Endothelial cell of umbilical vein (primary cell): ENCODE measurements at regions not wholly inside any gene's neighbourhood (a gene's known extent, or its start where the extent isn't known, plus 50 kb on each side); places are given as distances from the start of the nearest gene placed in this dataset.

ENCODE experiments used
- BruUV-seq: library from RNA; stranded (reverse); fragments of 400-500 nt; replicated peaks from 2 replicates; lab custom pipeline; 2021; lab: Mats Ljungman, UMichigan
- CTCF ChIA-PET: fragments of 300-600, 350-600 bp; sonication (Branson Sonifier 250); formaldehyde crosslinking; loops from one replicate; lab custom pipeline; 2021; ENCODE audit warnings: antibody characterized with exemption, inconsistent platforms; lab: Charles Lee
- POLR2A ChIA-PET: fragments of 300-600, 350-600 bp; sonication (Branson Sonifier 250); formaldehyde crosslinking; loops from one replicate; lab custom pipeline; 2021; ENCODE audit warnings: antibody characterized with exemption, inconsistent platforms; lab: Charles Lee
- DNase-seq: peaks from one replicate; pipeline ENCODE4 v3.0.0-alpha.2; 2011; ENCODE audit warnings: low read depth, low spot score
- FAIRE-seq: peaks from 2 replicates; lab custom pipeline; 2011; peaks lifted over from hg19 to GRCh38; lab: Jason Lieb, UNC
- H2AFZ ChIP-seq: 2 replicates; pipeline ENCODE4 v1.6.0; 2012; ENCODE audit warnings: low read depth, low read length, control low read depth, inconsistent platforms
- H3K27ac ChIP-seq: 2 replicates; pipeline ENCODE4 v1.5.1; 2011; ENCODE audit warnings: low read depth, mild to moderate bottlenecking, control low read depth, low read length, moderate library complexity; ENCODE audit not compliant: insufficient read depth
- H3K27me3 ChIP-seq, 2 experiments: 2 replicates each; pipeline versions ENCODE4 v1.6.0 to v1.6.1; 2011; ENCODE audit warnings: low read length in 2 of 2, mixed read lengths in 1 of 2; ENCODE audit not compliant: control insufficient read depth in 2 of 2, insufficient read depth in 2 of 2
- H3K36me3 ChIP-seq, 2 experiments: 2 replicates in 1 of 2; 3 replicates in 1 of 2; pipeline ENCODE4 v1.5.1; 2011; ENCODE audit warnings: low read length in 2 of 2, mild to moderate bottlenecking in 1 of 2, moderate library complexity in 1 of 2; ENCODE audit not compliant: control insufficient read depth in 2 of 2, insufficient read depth in 2 of 2; ENCODE audit errors: extremely low read depth in 1 of 2
- H3K4me1 ChIP-seq: 3 replicates; pipeline ENCODE4 v1.5.1; 2011; ENCODE audit warnings: mild to moderate bottlenecking, low read length; ENCODE audit not compliant: control insufficient read depth, insufficient read depth; ENCODE audit errors: extremely low read depth
- H3K4me2 ChIP-seq: 2 replicates; pipeline ENCODE4 v1.6.1; 2011; ENCODE audit warnings: low read length, control low read depth, mixed read lengths; ENCODE audit not compliant: insufficient read depth
- H3K4me3 ChIP-seq, 3 experiments: fragments of 200-600 bp in 1 of 3; sonication (generic), shearing (Covaris generic) in 1 of 3; replicated peaks in 1 of 3; 2 replicates each; pipeline ENCODE4 v1.5.1; 2011 to 2016; ENCODE audit warnings: control low read depth in 3 of 3, low read length in 3 of 3, mild to moderate bottlenecking in 2 of 3, inconsistent platforms in 1 of 3, low read depth in 1 of 3, moderate library complexity in 1 of 3; ENCODE audit not compliant: insufficient read depth in 1 of 3
- H3K79me2 ChIP-seq: 2 replicates; pipeline ENCODE4 v1.6.0; 2012; ENCODE audit warnings: low read length, inconsistent platforms; ENCODE audit not compliant: control insufficient read depth, insufficient read depth
- H3K9ac ChIP-seq: replicated peaks from 2 replicates; pipeline ENCODE3; 2011; ENCODE audit warnings: low read length, control low read depth; ENCODE audit not compliant: insufficient read depth; ENCODE audit errors: extremely low read depth
- H3K9me1 ChIP-seq: replicated peaks from 3 replicates; pipeline ENCODE4 v1.6.0; 2011; ENCODE audit warnings: mild to moderate bottlenecking, low read length; ENCODE audit not compliant: control insufficient read depth, insufficient read depth; ENCODE audit errors: extremely low read depth
- H3K9me3 ChIP-seq: replicated peaks from 2 replicates; pipeline ENCODE4 v1.5.1; 2012; ENCODE audit warnings: low read length, inconsistent platforms; ENCODE audit not compliant: control insufficient read depth, insufficient read depth
- H4K20me1 ChIP-seq: replicated peaks from 2 replicates; pipeline ENCODE3; 2011; ENCODE audit warnings: mild to moderate bottlenecking, low read length; ENCODE audit not compliant: control insufficient read depth, insufficient read depth; ENCODE audit errors: extremely low read depth
- EZH2 ChIP-seq: IDR thresholded peaks from 2 replicates; pipeline ENCODE4 v1.6.1; 2012; ENCODE audit warnings: borderline replicate concordance, low read depth, mild to moderate bottlenecking, moderate library complexity, low read length, inconsistent platforms; ENCODE audit not compliant: severe bottlenecking
- FOS ChIP-seq: IDR thresholded peaks from 2 replicates; pipeline ENCODE4 v1.6.1; 2011; ENCODE audit warnings: mild to moderate bottlenecking, low read length, moderate library complexity, borderline replicate concordance; ENCODE audit not compliant: insufficient read depth
- GATA2 ChIP-seq: IDR thresholded peaks from 2 replicates; pipeline ENCODE4 v1.7.0; 2011; ENCODE audit warnings: low read depth, mild to moderate bottlenecking, moderate library complexity, mixed read lengths, low read length; ENCODE audit not compliant: insufficient read length, insufficient read depth
- JUN ChIP-seq: IDR thresholded peaks from 2 replicates; pipeline ENCODE4 v1.6.1; 2011; ENCODE audit warnings: borderline replicate concordance, low read depth; ENCODE audit not compliant: insufficient read length, insufficient read depth
- MAX ChIP-seq: IDR thresholded peaks from 2 replicates; pipeline ENCODE4 v1.6.1; 2011; ENCODE audit not compliant: insufficient read depth, insufficient read length
- MYC ChIP-seq: IDR thresholded peaks from one replicate; pipeline ENCODE4 v1.6.1; 2011; ENCODE audit warnings: mild to moderate bottlenecking, low read depth, low read length
- POLR2A ChIP-seq: IDR thresholded peaks from 2 replicates; pipeline ENCODE4 v1.6.1; 2012; ENCODE audit warnings: low read depth, mild to moderate bottlenecking, control low read depth, low read length
- POLR2AphosphoS5 ChIP-seq: IDR thresholded peaks from 2 replicates; pipeline ENCODE4 v1.6.1; 2012; ENCODE audit warnings: low read depth, mild to moderate bottlenecking, control low read depth, low read length, moderate library complexity; ENCODE audit not compliant: insufficient read depth
- dilution Hi-C: fragments of 300-500 bp; cut with MboI; formaldehyde crosslinking; loops from one replicate; pipeline ENCODE4 v1.15.0; 2019; ENCODE audit warnings: low sequenced_read_pairs; ENCODE audit not compliant: extremely low pct_ligation_motif_present
- intact Hi-C: fragments of 100-400 bp; cut with micrococcal nuclease; formaldehyde crosslinking; loops from one replicate; pipeline ENCODE4 v1.10.0; 2022
- TF ChIP-seq, protein P1 (sequence below), 2 donors: IDR thresholded peaks; 1 replicate in 1 of 2; 2 replicates in 1 of 2; pipeline ENCODE4 v1.5.1; 2011; ENCODE audit warnings: low read length in 2 of 2, mild to moderate bottlenecking in 2 of 2, moderate library complexity in 2 of 2, control low read depth in 1 of 2, inconsistent platforms in 1 of 2, low read depth in 1 of 2; ENCODE audit not compliant: insufficient read depth in 1 of 2; ENCODE audit errors: extremely low read depth in 1 of 2

- intact Hi-C loops = no loop called here
- FAIRE-seq = no peak
- H3K79me2 ChIP-seq = no peaks in the 10 kb centered on the region
Observed at GRCh38 chr2:77578354-77578753, 56.2 kb upstream of the LRRTM4 start.

More at GRCh38 chr2:77578354-77578753, 56.2 kb upstream of the LRRTM4 start:
- TF ChIP-seq MAX (no peak), POLR2A (no peak), POLR2AphosphoS5 (no peak), JUN (no peak), GATA2 (no peak), FOS (no peak), EZH2 (no peak), MYC (no peak)
- TF ChIP-seq, protein P1, sequence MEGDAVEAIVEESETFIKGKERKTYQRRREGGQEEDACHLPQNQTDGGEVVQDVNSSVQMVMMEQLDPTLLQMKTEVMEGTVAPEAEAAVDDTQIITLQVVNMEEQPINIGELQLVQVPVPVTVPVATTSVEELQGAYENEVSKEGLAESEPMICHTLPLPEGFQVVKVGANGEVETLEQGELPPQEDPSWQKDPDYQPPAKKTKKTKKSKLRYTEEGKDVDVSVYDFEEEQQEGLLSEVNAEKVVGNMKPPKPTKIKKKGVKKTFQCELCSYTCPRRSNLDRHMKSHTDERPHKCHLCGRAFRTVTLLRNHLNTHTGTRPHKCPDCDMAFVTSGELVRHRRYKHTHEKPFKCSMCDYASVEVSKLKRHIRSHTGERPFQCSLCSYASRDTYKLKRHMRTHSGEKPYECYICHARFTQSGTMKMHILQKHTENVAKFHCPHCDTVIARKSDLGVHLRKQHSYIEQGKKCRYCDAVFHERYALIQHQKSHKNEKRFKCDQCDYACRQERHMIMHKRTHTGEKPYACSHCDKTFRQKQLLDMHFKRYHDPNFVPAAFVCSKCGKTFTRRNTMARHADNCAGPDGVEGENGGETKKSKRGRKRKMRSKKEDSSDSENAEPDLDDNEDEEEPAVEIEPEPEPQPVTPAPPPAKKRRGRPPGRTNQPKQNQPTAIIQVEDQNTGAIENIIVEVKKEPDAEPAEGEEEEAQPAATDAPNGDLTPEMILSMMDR (IDR thresholded peaks at IDR 0.05; ENCODE audit: extremely low read depth in 1 of 2, insufficient read depth in 1 of 2, low read depth in 1 of 2, low read length in 2 of 2) = no peak
- CTCF ChIA-PET = no interaction called here
- Histone ChIP-seq H3K9me1 (no peaks in the 10 kb centered on the region), H3K9ac (no peak overlapping the region), H3K27me3 (no peaks in the 10 kb centered on the region), H3K4me3 (no peak overlapping the region), H3K9me3 (no peaks in the 10 kb centered on the region), H3K4me2 (no peak overlapping the region), H3K36me3 (no peaks in the 10 kb centered on the region), H3K4me1 (no peaks in the 10 kb centered on the region), H3K27ac (no peak overlapping the region), H2AFZ (no peak overlapping the region), H4K20me1 (no peaks in the 10 kb centered on the region)
- POLR2A ChIA-PET = no interaction called here
- BruUV-seq = no TSS peak
- DNase-seq = no peak
- dilution Hi-C loops = no loop called here
